H9 (cell line): ENCODE measurements at regions not wholly inside any gene's neighbourhood (a gene's known extent, or its start where the extent isn't known, plus 50 kb on each side); places are given as distances from the start of the nearest gene placed in this dataset.
"Not testable (repeated sequence)": the region's sequence is repeated elsewhere in the genome, so short reads cannot be mapped to it uniquely, and the experiment has no call there.

Experiments
- DNase-seq: peaks from one replicate; pipeline ENCODE4 v3.0.0-alpha.2; 2017
- H2AFZ ChIP-seq: one replicate; pipeline ENCODE4 v1.6.1; 2013; ENCODE audit warnings: mild to moderate bottlenecking, low read length, control low read depth, moderate library complexity
- H2AK5ac ChIP-seq: 2 replicates; pipeline ENCODE4 v1.6.1; 2013; ENCODE audit warnings: low read length, control low read depth, mixed read lengths; ENCODE audit not compliant: insufficient read length
- H2BK120ac ChIP-seq: one replicate; pipeline ENCODE4 v1.6.1; 2013; ENCODE audit warnings: low read depth, mild to moderate bottlenecking, low read length, control low read depth, inconsistent platforms; ENCODE audit not compliant: poor library complexity, severe bottlenecking
- H2BK12ac ChIP-seq: 2 replicates; pipeline ENCODE4 v1.6.1; 2013; ENCODE audit warnings: low read length, control low read depth, mixed read lengths, low read depth; ENCODE audit not compliant: insufficient read length
- H2BK15ac ChIP-seq: 2 replicates; pipeline ENCODE4 v1.6.1; 2013; ENCODE audit warnings: low read depth, low read length, control low read depth
- H2BK20ac ChIP-seq: one replicate; pipeline ENCODE4 v1.6.1; 2013; ENCODE audit warnings: low read depth, mild to moderate bottlenecking, low read length, control low read depth, inconsistent platforms; ENCODE audit not compliant: poor library complexity, severe bottlenecking
- H2BK5ac ChIP-seq: 2 replicates; pipeline ENCODE4 v1.6.1; 2013; ENCODE audit warnings: low read length, control low read depth, mixed read lengths; ENCODE audit not compliant: insufficient read length
- H3K14ac ChIP-seq: 2 replicates; pipeline ENCODE4 v1.6.1; 2013; ENCODE audit warnings: low read length, control low read depth; ENCODE audit not compliant: insufficient read depth
- H3K18ac ChIP-seq: 2 replicates; pipeline ENCODE4 v1.6.1; 2013; ENCODE audit warnings: low read depth, mild to moderate bottlenecking, mixed read lengths, low read length, control low read depth; ENCODE audit not compliant: insufficient read length
- H3K23ac ChIP-seq: 2 replicates; pipeline ENCODE4 v1.6.1; 2013; ENCODE audit warnings: low read length, control low read depth, mixed read lengths, low read depth; ENCODE audit not compliant: insufficient read length
- H3K23me2 ChIP-seq: 2 replicates; pipeline ENCODE4 v1.6.1; 2013; ENCODE audit warnings: low read depth, mild to moderate bottlenecking, mixed read lengths, low read length, control low read depth; ENCODE audit not compliant: insufficient read length, poor library complexity, severe bottlenecking
- H3K27ac ChIP-seq: 2 replicates; pipeline ENCODE4 v1.5.1; 2013; ENCODE audit warnings: low read length, control low read depth, mixed read lengths, low read depth; ENCODE audit not compliant: insufficient read length
- H3K27me3 ChIP-seq: 2 replicates; pipeline ENCODE4 v1.6.1; 2013; ENCODE audit warnings: low read length, control low read depth, inconsistent platforms; ENCODE audit not compliant: insufficient read depth
- H3K4ac ChIP-seq: 2 replicates; pipeline ENCODE4 v1.6.1; 2013; ENCODE audit warnings: low read depth, mild to moderate bottlenecking, control low read depth, inconsistent platforms, low read length, moderate library complexity
- H3K4me1 ChIP-seq: 2 replicates; pipeline ENCODE4 v1.6.1; 2013; ENCODE audit warnings: low read length, control low read depth, inconsistent platforms; ENCODE audit not compliant: insufficient read depth
- H3K4me2 ChIP-seq: 2 replicates; pipeline ENCODE4 v1.6.1; 2013; ENCODE audit warnings: low read length, control low read depth, mixed read lengths; ENCODE audit not compliant: insufficient read length, insufficient read depth
- H3K56ac ChIP-seq: 2 replicates; pipeline ENCODE4 v1.6.1; 2013; ENCODE audit warnings: low read depth, mild to moderate bottlenecking, mixed read lengths, low read length, control low read depth; ENCODE audit not compliant: insufficient read length
- H3K79me1 ChIP-seq: 2 replicates; pipeline ENCODE4 v1.6.1; 2013; ENCODE audit warnings: low read depth, mild to moderate bottlenecking, moderate library complexity, low read length, control low read depth, inconsistent platforms; ENCODE audit not compliant: insufficient read depth, poor library complexity, severe bottlenecking
- H3K79me2 ChIP-seq: 2 replicates; pipeline ENCODE4 v1.6.1; 2013; ENCODE audit warnings: low read length, control low read depth, inconsistent platforms; ENCODE audit not compliant: insufficient read depth
- H3K9ac ChIP-seq: 2 replicates; pipeline ENCODE4 v1.6.1; 2013; ENCODE audit warnings: low read length, control low read depth, mixed read lengths; ENCODE audit not compliant: insufficient read length; ENCODE audit errors: extremely low read depth
- H3K9me3 ChIP-seq: one replicate; pipeline ENCODE4 v1.6.1; 2013; ENCODE audit warnings: low read depth, low read length, inconsistent platforms; ENCODE audit not compliant: control insufficient read depth
- H3T11ph ChIP-seq: one replicate; pipeline ENCODE4 v1.6.1; 2013; ENCODE audit warnings: mild to moderate bottlenecking, low read length, control low read depth, inconsistent platforms
- H4K20me1 ChIP-seq: one replicate; pipeline ENCODE4 v1.6.1; 2013; ENCODE audit not compliant: control insufficient read depth, insufficient read length, insufficient read depth
- H4K5ac ChIP-seq: 2 replicates; pipeline ENCODE4 v1.6.1; 2013; ENCODE audit warnings: low read depth, mild to moderate bottlenecking, mixed read lengths, low read length, control low read depth; ENCODE audit not compliant: insufficient read length
- H4K8ac ChIP-seq: replicated peaks from 2 replicates; pipeline ENCODE4 v1.6.1; 2013; ENCODE audit warnings: low read length, control low read depth, mixed read lengths, low read depth; ENCODE audit not compliant: insufficient read length
- H4K91ac ChIP-seq: 2 replicates; pipeline ENCODE4 v1.6.1; 2013; ENCODE audit warnings: low read depth, mild to moderate bottlenecking, moderate library complexity, mixed read lengths, low read length, control low read depth; ENCODE audit not compliant: insufficient read length
- H3K27ac Mint-ChIP-seq, 3 experiments: 2 replicates in 2 of 3; 3 replicates in 1 of 3; pipeline ENCODE4 v1.8.0; 2020 to 2021; ENCODE audit warnings: mixed read lengths in 3 of 3, mild to moderate bottlenecking in 1 of 3, moderate library complexity in 1 of 3
- H3K27me3 Mint-ChIP-seq: 2 replicates; pipeline ENCODE4 v1.8.0; 2021; ENCODE audit warnings: low read depth, mild to moderate bottlenecking, moderate library complexity, mixed read lengths
- H3K36me3 Mint-ChIP-seq, 3 experiments: 2 replicates in 2 of 3; 3 replicates in 1 of 3; pipeline ENCODE4 v1.8.0; 2020 to 2021; ENCODE audit warnings: low read depth in 3 of 3, mixed read lengths in 3 of 3; ENCODE audit not compliant: insufficient read depth in 1 of 3
- H3K4me1 Mint-ChIP-seq, 2 experiments: 2 replicates each; pipeline ENCODE4 v1.8.0; 2020; ENCODE audit warnings: mixed read lengths in 2 of 2
- H3K4me3 Mint-ChIP-seq, 2 experiments: 2 replicates in 1 of 2; 3 replicates in 1 of 2; pipeline ENCODE4 v1.8.0; 2020 to 2021; ENCODE audit warnings: mild to moderate bottlenecking in 2 of 2, mixed read lengths in 2 of 2, moderate library complexity in 1 of 2
- H3K9me3 Mint-ChIP-seq, 2 experiments: 2 replicates in 1 of 2; 3 replicates in 1 of 2; pipeline ENCODE4 v1.8.0; 2020; ENCODE audit warnings: mild to moderate bottlenecking in 2 of 2, mixed read lengths in 2 of 2, moderate library complexity in 1 of 2
- CTCF ChIP-seq: fragments of 200-600 bp; sonication (generic); conservative IDR thresholded peaks from 3 replicates; pipeline ENCODE4 v1.8.0; 2021; ENCODE audit warnings: antibody characterized with exemption, mild to moderate bottlenecking
- WGBS: extraction: QIAGEN DNeasy Blood & Tissue Kit; methylation state at CpG from one replicate; pipeline ENCODE4 v1.1.7; 2013; ENCODE audit warnings: missing lambda C conversion rate, low lambda C conversion rate, mixed read lengths; ENCODE audit not compliant: insufficient read length; ENCODE audit errors: extremely low coverage; 5-methylcytosine and 5-hydroxymethylcytosine counted together

GRCh38 chr7:121714559-121715303 is 158.2 kb upstream of the PTPRZ1 start:
- no peaks in the 10 kb centered on the region for H3K9me3 ChIP-seq
- Mint-ChIP-seq H3K4me1 (peaks cover 12 to 17% of the 10 kb centered on the region in 2 experiments), H3K4me3 (no peak overlapping the region), H3K9me3 (peaks cover 3 to 10% of the 10 kb centered on the region in 2 experiments), H3K27me3 (no peaks in the 10 kb centered on the region), H3K27ac (peak overlapping the region in 1 of 3 experiments; percentile 76; a peak in 2 of 7 replicates), H3K36me3 (peaks cover 0 to 11% (median 2%) of the 10 kb centered on the region in 3 experiments; a peak in 3 of 7 replicates)
- no peak overlapping the region for H3K9ac ChIP-seq
- H3K18ac ChIP-seq, result no peak overlapping the region
- H2BK15ac ChIP-seq, result no peak overlapping the region
- no peak overlapping the region for H3K27ac ChIP-seq
- no peak overlapping the region for H2BK12ac ChIP-seq
- H3K79me2 ChIP-seq, result no peaks in the 10 kb centered on the region
- H2AFZ ChIP-seq, result no peak overlapping the region
- no peak overlapping the region for H2BK20ac ChIP-seq
- WGBS, result no CpG with 5 or more reads among the region's 3 CpGs
- H2AK5ac ChIP-seq, result no peak overlapping the region
- H4K8ac ChIP-seq, result no peak overlapping the region
- TF ChIP-seq CTCF, result no peak
- H3T11ph ChIP-seq, result no peak overlapping the region
- H3K56ac ChIP-seq, result no peak overlapping the region
- H3K4me1 ChIP-seq, result no peaks in the 10 kb centered on the region
- no peaks in the 10 kb centered on the region for H3K23me2 ChIP-seq
- H3K4ac ChIP-seq, result no peak overlapping the region
- H3K27me3 ChIP-seq, result no peaks in the 10 kb centered on the region
- no peak overlapping the region for H3K14ac ChIP-seq
- H4K5ac ChIP-seq, result no peak overlapping the region
- H3K79me1 ChIP-seq, result no peaks in the 10 kb centered on the region
- H2BK120ac ChIP-seq, result no peak overlapping the region
- no peak for DNase-seq
- H2BK5ac ChIP-seq, result no peak overlapping the region
- no peak overlapping the region for H3K23ac ChIP-seq
- no peak overlapping the region for H3K4me2 ChIP-seq
- H4K91ac ChIP-seq, result no peak overlapping the region
- no peaks in the 10 kb centered on the region for H4K20me1 ChIP-seq

GRCh38 chr7:121712961-121713360 is 160.0 kb upstream of the PTPRZ1 start:
- H3K4me1 ChIP-seq, H3K56ac ChIP-seq, H3K9ac ChIP-seq, H3K79me1 ChIP-seq, H2BK20ac ChIP-seq, H3K23me2 ChIP-seq, H3T11ph ChIP-seq, H3K9me3 Mint-ChIP-seq, H3K27ac ChIP-seq, H3K14ac ChIP-seq, H2AK5ac ChIP-seq, H3K4me2 ChIP-seq, H2BK120ac ChIP-seq, H3K9me3 ChIP-seq, H4K20me1 ChIP-seq, H2BK5ac ChIP-seq, H3K23ac ChIP-seq, H3K27me3 ChIP-seq, H3K79me2 ChIP-seq, H2BK12ac ChIP-seq, H3K27ac Mint-ChIP-seq, H4K5ac ChIP-seq, H3K4ac ChIP-seq, H4K8ac ChIP-seq, H3K4me3 Mint-ChIP-seq, H3K27me3 Mint-ChIP-seq, H3K36me3 Mint-ChIP-seq, H4K91ac ChIP-seq, H3K18ac ChIP-seq, H2BK15ac ChIP-seq: not testable (repeated sequence)
- WGBS, result no CpG with 5 or more reads among the region's 5 CpGs
- peak overlapping the region; percentile 51 for H2AFZ ChIP-seq
- DNase-seq, result peak; percentile 46
- H3K4me1 Mint-ChIP-seq, result peaks cover 12 to 17% of the 10 kb centered on the region in 2 experiments
